Astrocyte (in vitro differentiated cells and primary cell): ENCODE measurements at regions not wholly inside any gene's neighbourhood (a gene's known extent, or its start where the extent isn't known, plus 50 kb on each side); places are given as distances from the start of the nearest gene placed in this dataset.

Experiments
- DNase-seq: peaks from one replicate; pipeline ENCODE4 v3.0.0-alpha.2; 2010; ENCODE audit warnings: low read depth
- FAIRE-seq: peaks from 2 replicates; lab custom pipeline; 2011; peaks lifted over from hg19 to GRCh38; lab: Jason Lieb, UNC
- H2AFZ ChIP-seq: 2 replicates; pipeline ENCODE4 v1.6.0; 2012; ENCODE audit warnings: low read depth, low read length, inconsistent platforms
- H3K27ac ChIP-seq: 2 replicates; pipeline ENCODE4 v1.5.1; 2011; ENCODE audit warnings: low read depth, low read length, inconsistent platforms
- H3K27me3 ChIP-seq: 2 replicates; pipeline ENCODE4 v1.6.0; 2011; ENCODE audit warnings: low read length, inconsistent platforms; ENCODE audit not compliant: insufficient read depth
- H3K36me3 ChIP-seq: 2 replicates; pipeline ENCODE4 v1.5.1; 2011; ENCODE audit warnings: low read length, inconsistent platforms; ENCODE audit not compliant: insufficient read depth
- H3K4me1 ChIP-seq: 2 replicates; pipeline ENCODE4 v1.5.1; 2011; ENCODE audit warnings: low read length, inconsistent platforms; ENCODE audit not compliant: insufficient read depth
- H3K4me2 ChIP-seq: 2 replicates; pipeline ENCODE4 v1.6.0; 2012; ENCODE audit warnings: low read length, inconsistent platforms
- H3K4me3 ChIP-seq: 2 replicates; pipeline ENCODE4 v1.5.1; 2011; ENCODE audit warnings: low read depth, mild to moderate bottlenecking, low read length, inconsistent platforms; ENCODE audit not compliant: insufficient read depth
- H3K79me2 ChIP-seq: 2 replicates; pipeline ENCODE4 v1.6.0; 2012; ENCODE audit warnings: mild to moderate bottlenecking, low read length, inconsistent platforms; ENCODE audit not compliant: insufficient read depth
- H3K9ac ChIP-seq: 2 replicates; pipeline ENCODE4 v1.6.0; 2012; ENCODE audit warnings: mild to moderate bottlenecking, low read length, inconsistent platforms
- H3K9me3 ChIP-seq: 2 replicates; pipeline ENCODE4 v1.5.1; 2012; ENCODE audit warnings: low read depth, mild to moderate bottlenecking, low read length, inconsistent platforms; ENCODE audit not compliant: insufficient read depth
- H4K20me1 ChIP-seq: 2 replicates; pipeline ENCODE4 v1.6.0; 2012; ENCODE audit warnings: low read length, inconsistent platforms; ENCODE audit not compliant: insufficient read depth
- H3K27ac Mint-ChIP-seq: one replicate; pipeline ENCODE4 v1.8.0; 2021; ENCODE audit warnings: mild to moderate bottlenecking, mixed read lengths; ENCODE audit not compliant: unreplicated experiment
- H3K27me3 Mint-ChIP-seq: one replicate; pipeline ENCODE4 v1.8.0; 2021; ENCODE audit warnings: low read depth, mixed read lengths; ENCODE audit not compliant: unreplicated experiment
- H3K36me3 Mint-ChIP-seq: one replicate; pipeline ENCODE4 v1.8.0; 2021; ENCODE audit warnings: low read depth, mixed read lengths; ENCODE audit not compliant: unreplicated experiment
- H3K4me1 Mint-ChIP-seq: one replicate; pipeline ENCODE4 v1.8.0; 2021; ENCODE audit warnings: low read depth, mixed read lengths; ENCODE audit not compliant: unreplicated experiment
- H3K4me3 Mint-ChIP-seq: one replicate; pipeline ENCODE4 v1.8.0; 2021; ENCODE audit warnings: mild to moderate bottlenecking, moderate library complexity, mixed read lengths; ENCODE audit not compliant: unreplicated experiment
- H3K9me3 Mint-ChIP-seq: one replicate; pipeline ENCODE4 v1.8.0; 2021; ENCODE audit warnings: mild to moderate bottlenecking, mixed read lengths; ENCODE audit not compliant: unreplicated experiment
- EZH2 ChIP-seq: IDR thresholded peaks from 2 replicates; pipeline ENCODE4 v1.6.1; 2012; ENCODE audit warnings: mild to moderate bottlenecking, low read length, inconsistent platforms; ENCODE audit not compliant: insufficient read depth
- TF ChIP-seq, protein P1 (sequence below): IDR thresholded peaks from 2 replicates; pipeline ENCODE4 v1.5.1; 2011; ENCODE audit warnings: low read depth, mild to moderate bottlenecking, inconsistent platforms, low read length, moderate library complexity; ENCODE audit not compliant: insufficient read depth

DNA sequence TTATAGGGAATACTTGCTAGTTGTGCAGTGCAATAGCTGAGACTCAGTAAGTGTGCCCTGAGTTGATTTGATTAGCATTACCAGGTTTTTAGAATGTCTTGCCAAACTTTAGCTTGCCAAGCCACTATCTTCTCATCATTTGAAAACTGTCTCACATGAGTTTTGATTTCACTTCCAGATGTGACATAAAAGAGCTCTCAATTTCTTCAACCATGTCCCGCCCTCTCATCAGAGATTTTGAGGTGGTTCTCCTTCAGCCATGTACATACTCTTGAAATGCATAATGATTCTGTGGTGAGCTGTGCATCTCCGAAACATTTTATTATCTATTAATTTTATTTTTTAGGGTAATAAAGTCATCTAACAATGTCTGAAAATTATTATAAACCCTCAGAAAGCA, 215.0 kb upstream of the SEMA3E start:
- no peaks in the 10 kb centered on the region for H3K27me3 Mint-ChIP-seq

DNA sequence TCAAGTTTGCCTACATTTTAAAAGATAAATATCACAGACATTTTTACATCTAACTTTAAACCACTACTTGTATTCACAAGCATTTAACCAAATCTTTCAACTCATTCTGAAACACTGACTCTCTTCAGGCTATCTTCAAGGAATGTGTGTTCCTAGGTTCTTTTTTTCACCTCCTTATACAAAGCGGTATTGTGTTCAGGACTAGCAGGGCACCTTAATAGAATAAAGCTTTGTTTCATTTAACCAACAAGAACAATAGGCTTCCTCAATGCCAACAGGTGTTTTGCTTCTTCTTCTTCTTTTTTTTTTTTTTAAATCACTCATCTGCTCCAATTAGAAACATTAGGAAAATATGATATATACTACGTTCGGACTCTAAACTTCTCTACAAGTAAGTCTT, 212.9 kb upstream of the SEMA3E start:
- no peak for TF ChIP-seq EZH2
- TF ChIP-seq, protein P1, sequence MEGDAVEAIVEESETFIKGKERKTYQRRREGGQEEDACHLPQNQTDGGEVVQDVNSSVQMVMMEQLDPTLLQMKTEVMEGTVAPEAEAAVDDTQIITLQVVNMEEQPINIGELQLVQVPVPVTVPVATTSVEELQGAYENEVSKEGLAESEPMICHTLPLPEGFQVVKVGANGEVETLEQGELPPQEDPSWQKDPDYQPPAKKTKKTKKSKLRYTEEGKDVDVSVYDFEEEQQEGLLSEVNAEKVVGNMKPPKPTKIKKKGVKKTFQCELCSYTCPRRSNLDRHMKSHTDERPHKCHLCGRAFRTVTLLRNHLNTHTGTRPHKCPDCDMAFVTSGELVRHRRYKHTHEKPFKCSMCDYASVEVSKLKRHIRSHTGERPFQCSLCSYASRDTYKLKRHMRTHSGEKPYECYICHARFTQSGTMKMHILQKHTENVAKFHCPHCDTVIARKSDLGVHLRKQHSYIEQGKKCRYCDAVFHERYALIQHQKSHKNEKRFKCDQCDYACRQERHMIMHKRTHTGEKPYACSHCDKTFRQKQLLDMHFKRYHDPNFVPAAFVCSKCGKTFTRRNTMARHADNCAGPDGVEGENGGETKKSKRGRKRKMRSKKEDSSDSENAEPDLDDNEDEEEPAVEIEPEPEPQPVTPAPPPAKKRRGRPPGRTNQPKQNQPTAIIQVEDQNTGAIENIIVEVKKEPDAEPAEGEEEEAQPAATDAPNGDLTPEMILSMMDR, result no peak

More for the DNA sequence above, 215.0 kb upstream of the SEMA3E start:
- FAIRE-seq, result no peak
- Mint-ChIP-seq H3K4me3 (no peak overlapping the region), H3K9me3 (no peaks in the 10 kb centered on the region), H3K27ac (no peak overlapping the region), H3K36me3 (no peaks in the 10 kb centered on the region), H3K4me1 (no peaks in the 10 kb centered on the region)
- H2AFZ ChIP-seq, result no peak overlapping the region
- no peak overlapping the region for H3K4me2 ChIP-seq
- no peaks in the 10 kb centered on the region for H3K4me1 ChIP-seq
- TF ChIP-seq EZH2, result no peak
- TF ChIP-seq, protein P1, result no peak
- H4K20me1 ChIP-seq, result no peaks in the 10 kb centered on the region
- no peaks in the 10 kb centered on the region for H3K36me3 ChIP-seq
- no peak for DNase-seq
- H3K9me3 ChIP-seq, result no peaks in the 10 kb centered on the region
- H3K79me2 ChIP-seq, result no peaks in the 10 kb centered on the region
- no peak overlapping the region for H3K27ac ChIP-seq
- no peak overlapping the region for H3K9ac ChIP-seq
- no peaks in the 10 kb centered on the region for H3K27me3 ChIP-seq
- no peak overlapping the region for H3K4me3 ChIP-seq

DNA sequence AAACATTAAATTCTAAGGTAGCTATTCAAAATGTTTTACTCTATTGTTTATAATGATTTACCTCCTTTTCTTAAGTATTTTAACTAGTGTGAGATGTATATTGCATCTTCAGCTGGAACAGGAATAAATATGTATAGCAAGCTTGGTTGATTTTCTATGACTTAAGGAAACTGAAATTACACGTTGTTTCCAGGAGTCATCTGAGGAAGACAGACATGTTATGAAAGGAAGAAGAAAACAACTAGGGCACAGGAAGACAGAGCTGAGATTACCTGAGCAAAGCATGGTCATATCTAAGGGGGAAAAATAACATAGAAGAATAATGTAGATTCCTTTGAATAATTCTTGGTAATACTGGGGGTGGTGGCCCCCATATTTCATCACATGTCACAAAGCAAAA, 210.9 kb upstream of the SEMA3E start:
- Histone ChIP-seq H3K4me2 (no peak overlapping the region), H3K4me3 (no peak overlapping the region), H2AFZ (no peak overlapping the region), H3K27ac (no peak overlapping the region), H3K27me3 (no peaks in the 10 kb centered on the region), H3K9ac (no peak overlapping the region), H3K9me3 (no peaks in the 10 kb centered on the region), H3K4me1 (no peaks in the 10 kb centered on the region), H4K20me1 (no peaks in the 10 kb centered on the region), H3K36me3 (no peaks in the 10 kb centered on the region), H3K79me2 (no peaks in the 10 kb centered on the region)
- no peak overlapping the region for H3K4me3 Mint-ChIP-seq
- FAIRE-seq (no peak), DNase-seq (no peak)
- no peaks in the 10 kb centered on the region for H3K27me3 Mint-ChIP-seq
- no peaks in the 10 kb centered on the region for H3K9me3 Mint-ChIP-seq
- H3K36me3 Mint-ChIP-seq, result no peaks in the 10 kb centered on the region
- no peak overlapping the region for H3K27ac Mint-ChIP-seq
- no peak for TF ChIP-seq EZH2
- no peaks in the 10 kb centered on the region for H3K4me1 Mint-ChIP-seq

More for the DNA sequence above, 212.9 kb upstream of the SEMA3E start:
- Histone ChIP-seq H3K4me2 (no peak overlapping the region), H3K27me3 (no peaks in the 10 kb centered on the region), H3K27ac (no peak overlapping the region), H3K4me3 (no peak overlapping the region), H2AFZ (no peak overlapping the region), H3K36me3 (no peaks in the 10 kb centered on the region), H3K9me3 (no peaks in the 10 kb centered on the region), H3K4me1 (no peaks in the 10 kb centered on the region), H3K9ac (no peak overlapping the region), H3K79me2 (no peaks in the 10 kb centered on the region), H4K20me1 (no peaks in the 10 kb centered on the region)
- FAIRE-seq, result no peak
- Mint-ChIP-seq H3K4me1 (no peaks in the 10 kb centered on the region), H3K9me3 (no peaks in the 10 kb centered on the region), H3K27me3 (no peaks in the 10 kb centered on the region), H3K4me3 (no peak overlapping the region), H3K36me3 (no peaks in the 10 kb centered on the region), H3K27ac (no peak overlapping the region)
- no peak for DNase-seq
